ENCODE measurements at regions not wholly inside any gene's neighbourhood (a gene's known extent, or its start where the extent isn't known, plus 50 kb on each side); places are given as distances from the start of the nearest gene placed in this dataset.

GRCh38 chr20:50312682-50313521 is 122.3 kb downstream of the CEBPB start:
- DNase-seq (ENCODE audit: low read depth in 2 of 2): no peak

DNA sequence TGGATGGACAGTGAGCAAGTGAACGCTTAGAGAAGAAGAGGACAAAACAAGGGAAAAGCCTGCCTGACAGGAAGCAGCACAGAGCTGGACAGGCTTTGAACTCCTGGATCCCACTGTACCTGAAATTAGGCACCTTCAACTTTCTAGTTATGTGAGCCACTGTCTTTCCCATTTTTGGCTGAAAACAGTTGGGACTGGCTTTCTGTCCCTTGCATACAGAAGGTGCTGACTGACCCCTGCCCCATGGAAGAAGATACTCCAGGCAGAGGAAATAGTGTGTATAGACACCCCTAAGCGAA is 122.8 kb downstream of the CEBPB start:
- DNase-seq (ENCODE audit: low read depth in 2 of 2): no peak

DNA sequence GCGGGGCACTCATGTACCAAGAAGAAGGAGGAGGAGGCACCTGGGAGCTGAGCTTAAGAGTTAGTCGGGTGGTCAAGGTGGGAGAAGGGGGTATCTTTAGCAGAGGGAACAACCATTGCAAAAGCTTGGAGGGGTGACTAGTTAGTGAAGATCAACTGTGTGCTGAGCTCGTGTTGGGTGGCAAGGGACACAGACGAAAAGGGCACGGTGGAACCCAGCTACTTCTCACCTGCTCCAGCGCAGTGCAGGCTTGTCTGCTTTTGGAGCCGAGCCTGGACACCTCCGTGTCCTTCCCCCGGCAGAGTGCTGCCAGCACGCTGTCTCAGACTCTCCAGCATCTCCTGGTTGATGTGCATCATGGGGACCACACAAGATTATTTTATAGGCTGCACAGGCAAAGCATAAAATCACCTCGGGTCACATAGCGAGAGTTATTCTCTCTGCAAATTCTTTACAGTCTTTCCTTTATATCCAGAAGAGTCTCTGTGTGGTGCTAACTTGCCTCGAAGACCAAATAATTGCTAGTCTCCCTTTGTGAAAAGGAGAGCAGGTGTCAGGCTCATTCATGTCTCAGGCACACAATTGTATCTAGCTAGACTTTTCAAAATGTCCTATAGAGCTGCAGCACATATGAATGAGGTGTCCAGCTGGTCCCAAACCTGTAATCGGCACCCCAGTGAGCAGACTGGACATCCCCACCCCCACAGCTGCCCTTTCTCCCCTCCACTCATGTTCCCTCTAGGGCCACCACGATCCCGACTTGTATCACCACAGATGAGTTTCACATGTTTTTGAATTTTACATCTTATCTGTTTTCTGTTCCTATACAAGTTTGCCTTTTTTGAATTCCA is 123.4 kb downstream of the CEBPB start:
- DNase-seq (ENCODE audit: low read depth in 2 of 2): no peak

DNA sequence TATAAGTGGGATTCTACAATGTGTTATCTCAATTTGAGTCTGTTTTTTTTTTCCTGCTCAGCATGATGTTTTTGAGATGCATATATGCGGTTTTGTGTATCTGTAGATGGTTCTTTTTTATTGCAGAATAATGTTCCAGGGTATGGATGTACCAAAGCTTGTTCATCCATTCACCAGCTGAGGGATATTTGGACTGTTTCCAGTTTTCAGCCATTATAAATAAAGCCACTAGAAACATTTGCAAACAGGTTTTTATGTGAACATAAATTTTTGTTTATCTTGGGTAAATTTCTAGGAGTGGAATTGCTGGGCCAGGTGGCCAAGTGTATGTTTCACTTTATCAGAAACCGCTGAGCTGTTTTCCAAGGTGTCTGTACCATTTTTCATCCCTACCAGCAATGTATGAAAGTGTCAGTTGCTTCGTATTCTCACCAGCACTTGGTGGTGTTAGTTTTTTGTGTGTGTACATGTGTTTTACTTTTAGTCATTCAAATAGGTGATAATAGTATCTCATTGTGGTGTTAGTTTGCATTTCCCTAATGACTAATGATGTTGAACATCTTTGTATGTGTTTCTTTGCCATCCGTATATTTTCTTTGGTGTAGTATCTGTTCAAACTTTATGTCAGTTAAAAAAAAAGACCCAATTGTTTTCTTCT is 124.2 kb downstream of the CEBPB start:
- DNase-seq (ENCODE audit: low read depth in 2 of 2): no peak

- no peak for DNase-seq (ENCODE audit: low read depth in 2 of 2)
These were observed 125.2 kb downstream of the CEBPB start for GRCh38 chr20:50315586-50316551.

GRCh38 chr20:50317116-50317515 is 126.5 kb downstream of the CEBPB start:
- no peak for DNase-seq (ENCODE audit: low read depth in 2 of 2)

DNA sequence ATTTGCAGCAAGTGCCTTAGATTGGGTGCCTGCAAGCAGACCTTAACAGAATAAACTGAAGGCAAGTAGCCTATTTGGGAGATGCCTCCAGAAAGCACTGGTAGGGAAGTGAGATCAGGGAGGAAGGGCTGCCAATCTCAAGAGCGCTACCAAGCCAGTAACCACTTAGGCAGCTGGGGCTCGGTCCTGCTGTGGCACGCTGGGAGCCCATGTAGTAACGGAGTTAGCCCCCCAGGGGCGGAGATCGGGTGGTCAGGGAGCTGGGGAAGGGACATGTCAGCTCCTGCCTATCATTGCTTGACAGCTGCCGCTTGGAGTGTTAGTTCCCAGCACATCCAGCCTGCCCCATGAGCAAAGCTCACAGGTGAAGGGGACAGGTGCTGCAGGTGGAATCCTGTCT is 127.0 kb downstream of the CEBPB start:
- DNase-seq (ENCODE audit: low read depth in 2 of 2): no peak

- DNase-seq (ENCODE audit: low read depth in 2 of 2): no peak
These were observed 128.1 kb downstream of the CEBPB start for GRCh38 chr20:50318710-50319109.

DNA sequence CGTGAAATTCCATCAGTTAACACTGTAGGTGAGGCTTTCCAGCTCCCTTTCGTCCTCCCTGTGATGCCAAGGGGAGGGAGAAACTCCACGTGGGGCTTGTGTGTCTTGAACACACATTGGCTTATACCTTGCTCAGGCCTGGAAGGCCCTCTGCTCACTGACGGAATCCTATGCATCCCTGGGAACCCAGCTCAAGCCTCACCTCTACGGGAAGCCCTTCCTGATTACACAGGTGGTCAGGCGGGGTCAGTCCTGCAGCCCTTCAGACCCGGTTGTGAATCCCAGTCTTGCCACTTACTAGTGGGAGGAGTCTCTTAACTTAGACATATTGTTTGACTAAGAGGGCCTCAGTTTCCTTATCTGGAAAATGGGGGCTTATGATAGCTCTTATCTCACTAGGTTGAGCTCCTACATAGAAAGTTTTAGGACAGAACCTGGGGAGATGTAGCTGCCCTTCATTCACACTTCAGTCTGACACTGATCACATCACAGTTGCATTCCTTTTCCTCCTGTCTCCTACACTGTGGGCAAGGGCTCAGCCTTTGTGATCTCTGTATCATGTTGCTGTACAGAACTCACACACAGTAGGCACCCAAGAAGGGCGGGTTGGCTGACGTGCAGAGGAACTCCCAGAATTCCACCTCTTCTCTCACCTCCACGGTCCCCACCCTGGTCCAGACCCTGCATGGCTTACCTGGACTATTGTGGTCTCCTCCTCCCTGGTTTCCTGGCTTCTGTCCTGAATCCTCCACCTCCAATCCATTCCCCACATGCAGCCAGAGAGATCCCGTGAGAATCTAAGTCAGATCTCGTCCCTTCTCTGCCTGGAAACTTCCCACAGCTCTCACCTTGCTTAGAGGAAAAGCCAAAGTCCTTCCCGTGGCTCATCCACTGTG is 129.6 kb downstream of the CEBPB start:
- DNase-seq (ENCODE audit: low read depth in 2 of 2): no peak

GRCh38 chr20:50320901-50321796 is 130.5 kb downstream of the CEBPB start:
- DNase-seq (ENCODE audit: low read depth in 2 of 2): no peak

DNA sequence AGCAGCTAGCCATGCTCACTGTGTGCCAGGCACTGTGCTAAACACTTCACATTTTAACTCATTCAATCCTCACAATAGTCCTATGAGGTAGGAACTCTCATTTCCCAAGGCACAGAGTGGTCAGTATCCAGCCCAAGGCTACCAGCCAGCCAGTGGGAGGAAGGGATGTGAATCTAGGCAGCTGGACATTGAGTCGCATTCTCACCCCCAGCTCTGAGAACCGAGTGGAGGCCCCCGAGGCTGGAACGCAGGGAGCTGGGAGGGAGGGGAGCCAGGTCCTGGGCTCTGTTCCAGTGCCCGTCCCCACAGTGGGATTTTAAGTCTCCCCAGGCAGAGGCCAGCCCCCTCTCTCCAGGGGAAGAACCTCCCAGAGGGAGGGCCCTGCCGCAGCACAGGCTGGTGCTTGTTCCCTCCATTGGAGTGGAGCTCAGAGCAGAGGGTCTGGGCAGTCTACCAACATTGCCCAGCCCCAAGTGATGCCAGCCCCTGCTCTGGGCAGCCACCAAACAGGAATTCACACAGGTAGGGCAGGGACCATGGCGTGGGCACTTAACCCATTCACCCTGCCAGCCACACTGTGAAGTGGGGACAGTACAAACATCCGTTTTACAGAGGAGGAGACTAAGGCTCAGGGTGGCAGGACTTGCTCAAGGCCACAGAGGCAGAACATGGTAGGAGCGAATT is 131.3 kb downstream of the CEBPB start:
- DNase-seq (ENCODE audit: low read depth in 2 of 2): no peak

DNA sequence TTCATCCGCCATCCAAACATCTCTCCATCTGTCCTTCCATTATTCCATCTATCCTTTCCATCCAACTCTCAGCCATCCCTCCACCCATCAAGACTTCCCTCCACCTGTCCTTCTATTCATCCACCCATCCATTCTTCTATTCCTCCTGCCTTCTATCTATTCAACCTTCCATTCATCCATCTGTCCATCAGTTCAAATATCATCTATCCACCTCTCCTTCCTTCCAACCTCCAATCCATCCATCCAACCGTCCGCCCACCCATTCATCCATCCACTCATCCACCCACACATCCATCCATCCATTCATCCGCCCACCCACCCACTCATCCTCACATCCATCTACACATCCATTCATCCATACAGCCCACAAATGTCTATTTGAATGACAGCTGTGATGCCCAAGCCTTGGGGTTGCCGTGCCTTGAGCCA is 132.1 kb downstream of the CEBPB start:
- no peak for DNase-seq (ENCODE audit: low read depth in 2 of 2)

DNA sequence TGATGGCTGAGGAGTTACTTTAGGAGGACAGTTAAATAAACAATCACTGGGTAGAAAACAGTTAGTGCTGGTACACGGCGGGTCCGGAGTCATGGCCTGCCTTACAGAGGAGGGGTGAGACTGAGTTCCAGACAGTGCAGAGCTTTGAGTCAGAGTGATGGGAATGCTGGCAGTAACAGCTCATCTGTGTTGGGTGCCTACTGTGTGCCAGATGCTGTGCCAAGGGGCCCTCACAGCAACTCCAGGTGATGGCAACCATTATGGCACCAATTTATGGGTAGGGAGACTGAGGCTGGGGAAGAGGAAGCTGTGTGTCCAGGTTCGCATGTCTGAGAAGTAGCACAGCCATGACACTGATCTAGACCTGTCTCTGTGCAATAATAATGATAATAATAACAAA is 132.6 kb downstream of the CEBPB start:
- no peak for DNase-seq (ENCODE audit: low read depth in 2 of 2)

GRCh38 chr20:50323777-50324775 is 133.4 kb downstream of the CEBPB start:
- no peak for DNase-seq (ENCODE audit: low read depth in 2 of 2)

DNA sequence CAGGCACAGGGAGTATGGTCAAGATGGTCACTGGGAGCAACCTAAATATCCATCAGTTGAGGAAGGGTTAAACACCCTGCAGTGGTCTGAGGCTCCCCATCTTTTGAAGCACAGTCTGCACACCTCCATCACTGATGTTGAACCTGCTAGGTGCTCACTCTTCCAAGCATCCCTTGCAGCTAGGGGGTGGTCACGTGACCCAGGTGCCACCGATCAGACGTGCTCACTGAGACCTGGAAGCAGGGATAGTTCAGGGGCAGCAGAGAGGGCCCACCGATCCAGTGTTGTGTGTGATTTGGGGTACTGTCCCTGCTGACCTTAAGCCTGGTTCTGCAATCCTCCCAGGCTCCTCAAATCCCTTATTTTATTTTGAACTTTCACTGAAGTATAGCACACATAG is 134.6 kb downstream of the CEBPB start:
- no peak for DNase-seq (ENCODE audit: low read depth in 2 of 2)

DNA sequence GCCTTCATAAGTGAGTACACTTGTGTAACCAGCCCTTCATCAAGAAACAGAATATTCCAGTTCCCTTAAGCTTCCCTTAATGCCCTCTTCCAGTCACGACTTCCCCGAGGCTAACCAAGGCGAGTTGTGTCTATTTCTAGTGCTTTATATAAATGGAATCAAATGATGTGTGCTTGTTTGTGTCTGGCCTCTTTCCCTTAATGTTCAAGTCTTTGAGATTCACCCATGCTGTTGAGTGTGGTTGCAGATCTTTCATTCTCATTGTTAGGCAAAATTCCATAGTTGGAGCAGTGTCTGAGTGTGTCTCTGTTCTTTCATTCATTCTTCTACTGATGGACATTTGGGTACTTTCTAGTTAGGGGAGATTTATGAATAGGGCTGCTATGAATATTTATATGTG is 135.0 kb downstream of the CEBPB start:
- no peak for DNase-seq (ENCODE audit: low read depth in 2 of 2)

DNA sequence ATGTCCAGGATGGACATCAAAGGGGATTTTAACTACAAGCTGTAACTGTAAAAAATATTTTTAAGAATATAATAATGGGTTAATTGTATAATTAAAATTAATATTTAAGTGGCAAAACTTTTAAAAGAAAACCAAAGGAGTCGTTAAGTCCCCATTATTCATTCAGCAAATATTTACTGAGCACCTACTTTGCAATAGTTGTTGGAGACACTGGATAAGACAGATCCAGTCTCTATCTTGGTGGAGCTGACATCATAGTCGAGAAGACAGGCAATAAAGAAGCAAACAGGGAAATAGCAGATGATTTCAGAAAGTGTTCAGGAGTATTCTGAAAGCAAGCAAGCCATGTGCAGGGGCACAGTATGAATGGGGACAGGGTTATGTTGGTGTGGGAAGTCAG is 137.0 kb downstream of the CEBPB start:
- no peak for DNase-seq (ENCODE audit: low read depth in 2 of 2)

Data from stimulated activated CD4-positive, alpha-beta T cell treated with anti-CD3 and anti-CD28 coated beads, Interleukin-1b, Interleukin-23, amount 100 ng/mL, for 1 hour (primary cell).